ENCODE measurements at regions not wholly inside any gene's neighbourhood (a gene's known extent, or its start where the extent isn't known, plus 50 kb on each side); places are given as distances from the start of the nearest gene placed in this dataset.

DNA sequence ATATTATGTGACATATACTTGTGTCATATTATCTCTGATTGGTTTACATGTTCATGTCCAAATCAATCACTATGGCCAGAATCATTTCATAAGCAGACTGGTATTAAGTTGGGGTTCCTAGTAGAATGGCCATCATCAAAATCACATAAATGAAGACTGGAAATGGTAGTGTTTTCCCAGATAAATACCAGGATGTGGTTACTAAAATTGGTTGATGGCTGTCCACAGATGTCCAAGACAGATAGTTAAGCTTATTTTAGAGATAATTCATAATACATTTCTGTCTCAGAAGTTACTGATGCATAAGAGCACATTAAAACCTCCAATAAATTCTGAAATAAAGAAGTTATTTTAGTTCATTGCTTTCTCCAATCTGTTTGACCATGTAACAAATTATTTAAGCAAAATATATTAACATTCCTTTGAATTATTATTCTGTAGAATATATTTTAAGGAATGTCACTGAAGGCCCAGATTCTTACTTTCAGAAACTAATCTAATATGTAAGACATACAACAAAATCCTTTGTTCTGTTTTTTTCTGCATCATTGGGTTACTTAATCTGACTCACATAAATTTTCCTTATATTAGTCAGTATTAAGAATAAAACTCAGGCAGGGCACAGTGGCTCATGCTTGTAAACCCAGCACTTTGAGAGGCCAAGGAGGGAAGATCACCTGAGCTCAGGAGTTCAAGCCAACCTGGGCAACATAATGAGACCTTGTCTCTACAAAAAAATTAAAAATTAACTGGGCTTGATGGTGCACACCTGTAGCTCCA lies 483.9 kb downstream of the PTPRC start:
- H3K4me3 ChIP-seq (ENCODE audit: low read depth, low read length, poor library complexity, severe bottlenecking): no peak overlapping the region
- H3K9me2 ChIP-seq (ENCODE audit: low read depth, low read length): no peaks in the 10 kb centered on the region
- no peak overlapping the region for H3K9ac ChIP-seq (ENCODE audit: low read length)
- no peaks in the 10 kb centered on the region for H3F3A ChIP-seq (ENCODE audit: insufficient read depth, low read length)
- H3K79me2 ChIP-seq (ENCODE audit: insufficient read depth, low read length): no peaks in the 10 kb centered on the region
- TF ChIP-seq EZH2 (IDR thresholded peaks at IDR 0.05; ENCODE audit: borderline replicate concordance, low read length): no peak
- TF ChIP-seq CTCF (IDR thresholded peaks at IDR 0.05; ENCODE audit: low read length): no peak
- H3K36me3 ChIP-seq (ENCODE audit: insufficient read depth, low read length): no peaks in the 10 kb centered on the region
- H3K4me2 ChIP-seq (ENCODE audit: low read length): no peak overlapping the region
- H3K27me3 ChIP-seq (ENCODE audit: insufficient read depth, low read length): no peaks in the 10 kb centered on the region
- no peak overlapping the region for H3K27ac ChIP-seq (ENCODE audit: low read depth, low read length, poor library complexity, severe bottlenecking)
- no peaks in the 10 kb centered on the region for H3K9me3 ChIP-seq (ENCODE audit: low read length)
- H2AFZ ChIP-seq (ENCODE audit: low read length): no peak overlapping the region
- no peaks in the 10 kb centered on the region for H4K20me1 ChIP-seq (ENCODE audit: insufficient read depth, low read length)
- no peaks in the 10 kb centered on the region for H3K4me1 ChIP-seq (ENCODE audit: insufficient read depth, low read length, severe bottlenecking)

GRCh38 chr1:199123615-199124014 lies 484.8 kb downstream of the PTPRC start:
- Histone ChIP-seq H3K9me2 (ENCODE audit: low read depth, low read length) (no peaks in the 10 kb centered on the region), H3K27me3 (ENCODE audit: insufficient read depth, low read length) (no peaks in the 10 kb centered on the region), H3K9me3 (ENCODE audit: low read length) (no peaks in the 10 kb centered on the region), H3K27ac (ENCODE audit: low read depth, low read length, poor library complexity, severe bottlenecking) (no peak overlapping the region), H3K4me1 (ENCODE audit: insufficient read depth, low read length, severe bottlenecking) (no peaks in the 10 kb centered on the region), H3K79me2 (ENCODE audit: insufficient read depth, low read length) (no peaks in the 10 kb centered on the region), H3K4me3 (ENCODE audit: low read depth, low read length, poor library complexity, severe bottlenecking) (no peak overlapping the region), H2AFZ (ENCODE audit: low read length) (no peak overlapping the region), H3K36me3 (ENCODE audit: insufficient read depth, low read length) (no peaks in the 10 kb centered on the region), H3K4me2 (ENCODE audit: low read length) (no peak overlapping the region), H4K20me1 (ENCODE audit: insufficient read depth, low read length) (no peaks in the 10 kb centered on the region), H3K9ac (ENCODE audit: low read length) (no peak overlapping the region), H3F3A (ENCODE audit: insufficient read depth, low read length) (no peaks in the 10 kb centered on the region)
- no peak for TF ChIP-seq CTCF (IDR thresholded peaks at IDR 0.05; ENCODE audit: low read length)
- TF ChIP-seq EZH2 (IDR thresholded peaks at IDR 0.05; ENCODE audit: borderline replicate concordance, low read length): no peak

DNA sequence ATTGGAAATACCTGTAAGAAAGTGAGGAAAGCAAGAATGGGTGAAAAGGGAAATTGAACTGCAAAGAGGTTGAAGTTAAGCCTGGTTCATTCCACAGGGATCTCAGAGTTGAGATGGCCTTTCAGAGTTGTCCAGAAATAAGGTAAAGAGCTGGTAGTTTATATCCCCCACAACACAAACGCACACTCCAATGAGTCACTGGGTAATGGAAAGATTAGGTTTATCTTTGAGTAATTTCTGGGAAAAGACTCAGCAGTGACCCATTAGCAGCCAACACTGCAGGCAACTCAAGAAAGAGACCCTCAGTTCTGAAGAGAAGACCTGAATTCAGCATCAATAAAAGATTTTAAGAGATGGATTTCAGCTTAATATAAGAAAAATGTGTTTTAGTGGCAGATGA lies 485.5 kb downstream of the PTPRC start:
- Histone ChIP-seq H3K4me2 (ENCODE audit: low read length) (no peak overlapping the region), H3K9ac (ENCODE audit: low read length) (no peak overlapping the region), H3K79me2 (ENCODE audit: insufficient read depth, low read length) (no peaks in the 10 kb centered on the region), H3K27me3 (ENCODE audit: insufficient read depth, low read length) (no peaks in the 10 kb centered on the region), H3K27ac (ENCODE audit: low read depth, low read length, poor library complexity, severe bottlenecking) (no peak overlapping the region), H3K9me3 (ENCODE audit: low read length) (no peaks in the 10 kb centered on the region), H3K9me2 (ENCODE audit: low read depth, low read length) (no peaks in the 10 kb centered on the region), H3K4me3 (ENCODE audit: low read depth, low read length, poor library complexity, severe bottlenecking) (no peak overlapping the region), H3F3A (ENCODE audit: insufficient read depth, low read length) (no peaks in the 10 kb centered on the region), H4K20me1 (ENCODE audit: insufficient read depth, low read length) (no peaks in the 10 kb centered on the region), H3K4me1 (ENCODE audit: insufficient read depth, low read length, severe bottlenecking) (no peaks in the 10 kb centered on the region), H3K36me3 (ENCODE audit: insufficient read depth, low read length) (no peaks in the 10 kb centered on the region), H2AFZ (ENCODE audit: low read length) (no peak overlapping the region)
- TF ChIP-seq EZH2 (IDR thresholded peaks at IDR 0.05; ENCODE audit: borderline replicate concordance, low read length) (no peak), CTCF (IDR thresholded peaks at IDR 0.05; ENCODE audit: low read length) (no peak)

All from OCI-LY1 (cell line).